Panc1 (cell line): ENCODE measurements at regions not wholly inside any gene's neighbourhood (a gene's known extent, or its start where the extent isn't known, plus 50 kb on each side); places are given as distances from the start of the nearest gene placed in this dataset.

ENCODE experiments used
- ATAC-seq: fragments of 200-7000 bp; cut with Tn5 transposase; 2 replicates; pipeline ENCODE4 v1.9.1; 2020; ENCODE audit warnings: mild to moderate bottlenecking, moderate library complexity
- BruUV-seq: library from RNA; stranded (reverse); fragments of 400-500 nt; replicated peaks from 2 replicates; lab custom pipeline; 2021; lab: Mats Ljungman, UMichigan
- CTCF ChIA-PET: fragments of 300-600 bp; sonication (Branson Sonifier 250); formaldehyde crosslinking; loops from one replicate; lab custom pipeline; 2022; ENCODE audit warnings: antibody characterized with exemption; lab: Charles Lee
- POLR2A ChIA-PET: fragments of 300-600 bp; sonication (Branson Sonifier 250); formaldehyde crosslinking; loops from one replicate; lab custom pipeline; 2022; ENCODE audit warnings: antibody characterized with exemption; lab: Charles Lee
- DNase-seq: peaks from one replicate; pipeline ENCODE4 v3.0.0-alpha.2; 2010; ENCODE audit warnings: low read depth, low spot score
- H3K27ac ChIP-seq: 2 replicates; pipeline ENCODE4 v1.5.1; 2011; ENCODE audit warnings: mild to moderate bottlenecking, low read length, inconsistent platforms
- H3K27me3 ChIP-seq: fragments of 200-500 bp; sonication (Bioruptor generic); 2 replicates; pipeline ENCODE4 v1.6.0; 2014; ENCODE audit warnings: low read length, inconsistent platforms; ENCODE audit not compliant: control insufficient read depth, insufficient read depth
- H3K36me3 ChIP-seq: fragments of 200-500 bp; sonication (Bioruptor generic); 2 replicates; pipeline ENCODE4 v1.5.1; 2014; ENCODE audit warnings: inconsistent platforms, mild to moderate bottlenecking, low read length, moderate library complexity; ENCODE audit not compliant: control insufficient read depth, insufficient read depth
- H3K4me1 ChIP-seq: 2 replicates; pipeline ENCODE4 v1.5.1; 2011; ENCODE audit warnings: inconsistent platforms, mild to moderate bottlenecking, low read length, moderate library complexity; ENCODE audit not compliant: control insufficient read depth, insufficient read depth
- H3K4me3 ChIP-seq, 2 experiments: 2 replicates each; pipeline ENCODE4 v1.5.1; 2011 to 2012; ENCODE audit warnings: low read depth in 2 of 2, low read length in 2 of 2, mild to moderate bottlenecking in 2 of 2, inconsistent platforms in 1 of 2, moderate library complexity in 1 of 2
- H3K9me3 ChIP-seq: fragments of 200-500 bp; sonication (Bioruptor generic); 2 replicates; pipeline ENCODE4 v1.5.1; 2014; ENCODE audit warnings: low read depth, mild to moderate bottlenecking, inconsistent platforms, low read length, moderate library complexity; ENCODE audit not compliant: control insufficient read depth, insufficient read depth
- POLR2AphosphoS5 ChIP-seq: IDR thresholded peaks from 2 replicates; pipeline ENCODE4 v1.6.1; 2012; ENCODE audit warnings: mild to moderate bottlenecking, low read depth, low read length, moderate library complexity
- SIN3A ChIP-seq: IDR thresholded peaks from 2 replicates; pipeline ENCODE4 v1.6.1; 2012; ENCODE audit warnings: low read depth, mild to moderate bottlenecking, low read length, moderate library complexity, borderline replicate concordance; ENCODE audit not compliant: insufficient read depth
- TCF7L2 ChIP-seq: IDR thresholded peaks from 2 replicates; pipeline ENCODE4 v1.6.1; 2011; ENCODE audit warnings: mild to moderate bottlenecking, low read depth, low read length, inconsistent platforms
- in situ Hi-C: cut with HindIII; loops from 2 replicates; pipeline ENCODE4 v1.10.0; 2016; ENCODE audit warnings: low sequenced_read_pairs, low pct_unique_long_range_greater_than_20kb
- intact Hi-C: fragments of 100-400 bp; cut with micrococcal nuclease; formaldehyde crosslinking; loops from one replicate; pipeline ENCODE4 v1.10.0; 2022; ENCODE audit not compliant: unreplicated experiment
- TF ChIP-seq, protein P1 (sequence below): fragments of 450-650 bp; IDR thresholded peaks from 2 replicates; pipeline ENCODE4 v1.5.1; 2017; ENCODE audit warnings: mild to moderate bottlenecking
- TF ChIP-seq, protein P2 (sequence below), 2 experiments: IDR thresholded peaks; 2 replicates each; pipeline ENCODE4 v1.6.1; 2011 to 2012; ENCODE audit warnings: low read depth in 2 of 2, control low read depth in 1 of 2, low read length in 1 of 2, mild to moderate bottlenecking in 1 of 2, moderate library complexity in 1 of 2; ENCODE audit not compliant: insufficient read depth in 1 of 2

DNA sequence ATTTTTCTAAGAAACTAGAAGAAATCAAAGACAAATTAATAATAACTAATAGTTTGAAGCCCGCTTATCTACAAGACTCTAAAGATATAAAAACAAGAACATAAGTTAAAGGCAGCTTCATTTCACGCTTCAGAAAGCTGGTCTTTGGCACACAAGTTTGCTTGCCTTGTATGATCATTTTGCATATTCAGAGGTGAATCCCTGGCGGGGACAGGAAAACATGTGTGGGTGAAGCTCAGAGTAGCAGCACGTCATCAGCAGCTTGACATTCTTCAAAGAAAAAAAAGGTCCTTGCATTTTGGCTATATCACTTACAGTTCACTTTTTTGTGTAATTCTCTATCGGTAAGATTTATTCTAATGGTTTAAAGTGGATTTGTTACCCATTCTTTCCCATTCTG, 1911.8 kb downstream of the MRPL39 start:
- H3K27ac ChIP-seq, result no peak overlapping the region
- no peak for ATAC-seq
- CTCF ChIA-PET, result no interaction called here
- in situ Hi-C loops, result no loop called here
- no peaks in the 10 kb centered on the region for H3K36me3 ChIP-seq
- BruUV-seq, result no TSS peak
- H3K27me3 ChIP-seq, result no peaks in the 10 kb centered on the region
- intact Hi-C loops, result no loop called here
- POLR2A ChIA-PET, result no interaction called here
- H3K9me3 ChIP-seq, result no peaks in the 10 kb centered on the region
- no peak overlapping the region for H3K4me3 ChIP-seq
- TF ChIP-seq, protein P1, sequence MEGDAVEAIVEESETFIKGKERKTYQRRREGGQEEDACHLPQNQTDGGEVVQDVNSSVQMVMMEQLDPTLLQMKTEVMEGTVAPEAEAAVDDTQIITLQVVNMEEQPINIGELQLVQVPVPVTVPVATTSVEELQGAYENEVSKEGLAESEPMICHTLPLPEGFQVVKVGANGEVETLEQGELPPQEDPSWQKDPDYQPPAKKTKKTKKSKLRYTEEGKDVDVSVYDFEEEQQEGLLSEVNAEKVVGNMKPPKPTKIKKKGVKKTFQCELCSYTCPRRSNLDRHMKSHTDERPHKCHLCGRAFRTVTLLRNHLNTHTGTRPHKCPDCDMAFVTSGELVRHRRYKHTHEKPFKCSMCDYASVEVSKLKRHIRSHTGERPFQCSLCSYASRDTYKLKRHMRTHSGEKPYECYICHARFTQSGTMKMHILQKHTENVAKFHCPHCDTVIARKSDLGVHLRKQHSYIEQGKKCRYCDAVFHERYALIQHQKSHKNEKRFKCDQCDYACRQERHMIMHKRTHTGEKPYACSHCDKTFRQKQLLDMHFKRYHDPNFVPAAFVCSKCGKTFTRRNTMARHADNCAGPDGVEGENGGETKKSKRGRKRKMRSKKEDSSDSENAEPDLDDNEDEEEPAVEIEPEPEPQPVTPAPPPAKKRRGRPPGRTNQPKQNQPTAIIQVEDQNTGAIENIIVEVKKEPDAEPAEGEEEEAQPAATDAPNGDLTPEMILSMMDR, result no peak
- TF ChIP-seq POLR2AphosphoS5, result no peak
- TF ChIP-seq, protein P2, sequence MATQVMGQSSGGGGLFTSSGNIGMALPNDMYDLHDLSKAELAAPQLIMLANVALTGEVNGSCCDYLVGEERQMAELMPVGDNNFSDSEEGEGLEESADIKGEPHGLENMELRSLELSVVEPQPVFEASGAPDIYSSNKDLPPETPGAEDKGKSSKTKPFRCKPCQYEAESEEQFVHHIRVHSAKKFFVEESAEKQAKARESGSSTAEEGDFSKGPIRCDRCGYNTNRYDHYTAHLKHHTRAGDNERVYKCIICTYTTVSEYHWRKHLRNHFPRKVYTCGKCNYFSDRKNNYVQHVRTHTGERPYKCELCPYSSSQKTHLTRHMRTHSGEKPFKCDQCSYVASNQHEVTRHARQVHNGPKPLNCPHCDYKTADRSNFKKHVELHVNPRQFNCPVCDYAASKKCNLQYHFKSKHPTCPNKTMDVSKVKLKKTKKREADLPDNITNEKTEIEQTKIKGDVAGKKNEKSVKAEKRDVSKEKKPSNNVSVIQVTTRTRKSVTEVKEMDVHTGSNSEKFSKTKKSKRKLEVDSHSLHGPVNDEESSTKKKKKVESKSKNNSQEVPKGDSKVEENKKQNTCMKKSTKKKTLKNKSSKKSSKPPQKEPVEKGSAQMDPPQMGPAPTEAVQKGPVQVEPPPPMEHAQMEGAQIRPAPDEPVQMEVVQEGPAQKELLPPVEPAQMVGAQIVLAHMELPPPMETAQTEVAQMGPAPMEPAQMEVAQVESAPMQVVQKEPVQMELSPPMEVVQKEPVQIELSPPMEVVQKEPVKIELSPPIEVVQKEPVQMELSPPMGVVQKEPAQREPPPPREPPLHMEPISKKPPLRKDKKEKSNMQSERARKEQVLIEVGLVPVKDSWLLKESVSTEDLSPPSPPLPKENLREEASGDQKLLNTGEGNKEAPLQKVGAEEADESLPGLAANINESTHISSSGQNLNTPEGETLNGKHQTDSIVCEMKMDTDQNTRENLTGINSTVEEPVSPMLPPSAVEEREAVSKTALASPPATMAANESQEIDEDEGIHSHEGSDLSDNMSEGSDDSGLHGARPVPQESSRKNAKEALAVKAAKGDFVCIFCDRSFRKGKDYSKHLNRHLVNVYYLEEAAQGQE (IDR thresholded peaks at IDR 0.05; ENCODE audit: insufficient read depth in 1 of 2, low read depth in 2 of 2, low read length in 1 of 2), result no peak
- no peak for TF ChIP-seq SIN3A
- TF ChIP-seq TCF7L2, result no peak
- no peaks in the 10 kb centered on the region for H3K4me1 ChIP-seq
- no peak for DNase-seq

DNA sequence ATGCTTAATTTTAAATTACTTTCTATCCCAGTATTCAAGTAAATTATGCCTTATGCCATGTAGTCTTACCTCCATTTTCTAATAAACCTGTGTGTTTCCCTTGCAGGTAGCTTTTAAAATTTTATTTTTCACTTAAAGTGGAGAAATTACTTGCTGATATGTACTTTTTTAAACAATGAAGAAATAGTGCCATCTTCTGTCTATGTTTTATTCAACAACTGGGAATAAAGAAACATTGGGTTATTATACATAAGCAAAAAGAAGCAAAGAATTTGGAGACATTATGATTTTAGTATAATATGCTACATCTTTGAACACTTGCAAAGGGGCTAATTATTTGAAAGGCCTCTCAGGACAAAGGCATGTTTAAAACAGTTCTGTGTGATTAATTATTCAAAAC, 1912.9 kb downstream of the MRPL39 start:
- ATAC-seq, result no peak
- BruUV-seq, result no TSS peak
- ChIA-PET POLR2A (no interaction called here), CTCF (no interaction called here)
- Histone ChIP-seq H3K36me3 (no peaks in the 10 kb centered on the region), H3K4me3 (no peak overlapping the region), H3K4me1 (no peaks in the 10 kb centered on the region), H3K27ac (no peak overlapping the region), H3K9me3 (no peaks in the 10 kb centered on the region), H3K27me3 (no peaks in the 10 kb centered on the region)
- DNase-seq, result no peak
- in situ Hi-C loops (no loop called here), intact Hi-C loops (no loop called here)
- TF ChIP-seq, protein P1, result no peak; the same call in 1 of the 2 replicates
- no peak for TF ChIP-seq TCF7L2
- TF ChIP-seq POLR2AphosphoS5, result no peak
- TF ChIP-seq, protein P2 (IDR thresholded peaks at IDR 0.05; ENCODE audit: insufficient read depth in 1 of 2, low read depth in 2 of 2, low read length in 1 of 2), result no peak
- TF ChIP-seq SIN3A, result no peak
